Right renal cortex interstitium (tissue), 3 donors: ENCODE measurements at regions not wholly inside any gene's neighbourhood (a gene's known extent, or its start where the extent isn't known, plus 50 kb on each side); places are given as distances from the start of the nearest gene placed in this dataset.
A peak's percentile ranks its signal among the peaks of the same experiment; 100 is the strongest.

Source experiments
- DNase-seq, 3 donors: peaks; one replicate each; pipeline ENCODE4 v3.0.0-alpha.2; 2013; ENCODE audit warnings: low read depth in 3 of 3, low spot score in 2 of 3

- no peak for DNase-seq
These were observed 148.8 kb downstream of the INO80D start for GRCh38 chr2:205937211-205937610.

GRCh38 chr2:205936446-205936845 lies 149.5 kb downstream of the INO80D start:
- no peak for DNase-seq

- no peak for DNase-seq
These were observed 151.5 kb downstream of the INO80D start for GRCh38 chr2:205934443-205934842.

- no peak for DNase-seq
These were observed 153.1 kb downstream of the INO80D start for GRCh38 chr2:205932861-205933260.

GRCh38 chr2:205931388-205931787 lies 154.6 kb downstream of the INO80D start:
- DNase-seq, result no peak

GRCh38 chr2:205930209-205930608 lies 155.8 kb downstream of the INO80D start:
- DNase-seq, result no peak

GRCh38 chr2:205929246-205929942 lies 156.6 kb downstream of the INO80D start:
- DNase-seq, result no peak

GRCh38 chr2:205925373-205926337 lies 160.3 kb downstream of the INO80D start:
- DNase-seq, result peak in 1 of 3 donors; percentile 53

GRCh38 chr2:205924676-205925075 lies 161.3 kb downstream of the INO80D start:
- DNase-seq, result no peak

GRCh38 chr2:205915130-205915524 lies 170.8 kb downstream of the INO80D start:
- DNase-seq, result no peak

GRCh38 chr2:205914213-205915129 lies 171.5 kb downstream of the INO80D start:
- DNase-seq, result no peak

GRCh38 chr2:205913668-205914067 lies 172.3 kb downstream of the INO80D start:
- DNase-seq, result no peak

GRCh38 chr2:205911306-205911705 lies 174.7 kb downstream of the INO80D start:
- DNase-seq, result no peak

GRCh38 chr2:205909184-205909572 lies 176.8 kb downstream of the INO80D start:
- DNase-seq, result no peak

GRCh38 chr2:205908212-205909183 lies 177.5 kb downstream of the INO80D start:
- peak in 1 of 3 donors; percentile 48 for DNase-seq

- DNase-seq, result no peak
These were observed 179.6 kb downstream of the INO80D start for GRCh38 chr2:205906419-205906818.

- DNase-seq, result no peak
These were observed 180.4 kb downstream of the INO80D start for GRCh38 chr2:205905576-205905975.

- DNase-seq, result no peak
These were observed 181.1 kb downstream of the INO80D start for GRCh38 chr2:205904873-205905272.

GRCh38 chr2:205903549-205904129 lies 182.3 kb downstream of the INO80D start:
- no peak for DNase-seq
